ENCODE measurements at regions not wholly inside any gene's neighbourhood (a gene's known extent, or its start where the extent isn't known, plus 50 kb on each side); places are given as distances from the start of the nearest gene placed in this dataset.

DNA sequence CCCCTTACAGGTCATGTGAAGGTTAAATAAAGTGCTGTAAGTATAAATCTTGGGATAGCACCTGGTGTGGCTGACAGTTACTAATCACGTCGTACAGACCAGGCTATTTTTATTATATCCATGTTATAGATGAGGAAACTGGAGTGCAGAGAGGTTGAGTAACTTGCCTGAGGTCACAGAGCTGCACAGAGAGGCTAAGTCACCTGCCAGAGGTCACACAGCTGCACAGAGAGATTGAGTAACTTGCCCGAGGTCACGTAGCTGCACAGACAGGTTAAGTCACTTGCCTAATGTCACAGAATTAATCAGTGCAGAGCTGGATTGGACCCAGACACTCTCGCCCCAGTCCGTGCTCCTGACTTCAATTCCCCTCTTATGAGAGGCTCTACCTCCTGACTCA lies 171.5 kb downstream of the NUP210 start:
- TF ChIP-seq, protein P1, sequence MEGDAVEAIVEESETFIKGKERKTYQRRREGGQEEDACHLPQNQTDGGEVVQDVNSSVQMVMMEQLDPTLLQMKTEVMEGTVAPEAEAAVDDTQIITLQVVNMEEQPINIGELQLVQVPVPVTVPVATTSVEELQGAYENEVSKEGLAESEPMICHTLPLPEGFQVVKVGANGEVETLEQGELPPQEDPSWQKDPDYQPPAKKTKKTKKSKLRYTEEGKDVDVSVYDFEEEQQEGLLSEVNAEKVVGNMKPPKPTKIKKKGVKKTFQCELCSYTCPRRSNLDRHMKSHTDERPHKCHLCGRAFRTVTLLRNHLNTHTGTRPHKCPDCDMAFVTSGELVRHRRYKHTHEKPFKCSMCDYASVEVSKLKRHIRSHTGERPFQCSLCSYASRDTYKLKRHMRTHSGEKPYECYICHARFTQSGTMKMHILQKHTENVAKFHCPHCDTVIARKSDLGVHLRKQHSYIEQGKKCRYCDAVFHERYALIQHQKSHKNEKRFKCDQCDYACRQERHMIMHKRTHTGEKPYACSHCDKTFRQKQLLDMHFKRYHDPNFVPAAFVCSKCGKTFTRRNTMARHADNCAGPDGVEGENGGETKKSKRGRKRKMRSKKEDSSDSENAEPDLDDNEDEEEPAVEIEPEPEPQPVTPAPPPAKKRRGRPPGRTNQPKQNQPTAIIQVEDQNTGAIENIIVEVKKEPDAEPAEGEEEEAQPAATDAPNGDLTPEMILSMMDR (conservative IDR thresholded peaks at IDR 0.05): no peak
- no peak for TF ChIP-seq EZH2 (IDR thresholded peaks at IDR 0.05; ENCODE audit: low read depth)
